ENCODE measurements at regions not wholly inside any gene's neighbourhood (a gene's known extent, or its start where the extent isn't known, plus 50 kb on each side); places are given as distances from the start of the nearest gene placed in this dataset.

GRCh38 chr4:136283977-136284376, 1248.3 kb downstream of the PCDH18 start:
- no peak for DNase-seq (ENCODE audit: low read depth)

- no peak for DNase-seq (ENCODE audit: low read depth)
These were observed 1250.4 kb downstream of the PCDH18 start for GRCh38 chr4:136281889-136282288.

GRCh38 chr4:136281307-136281706, 1251.0 kb downstream of the PCDH18 start:
- no peak for DNase-seq (ENCODE audit: low read depth)

GRCh38 chr4:136277741-136278140, 1254.6 kb downstream of the PCDH18 start:
- no peak for DNase-seq (ENCODE audit: low read depth)

GRCh38 chr4:136246876-136247275, 1285.4 kb downstream of the PCDH18 start:
- DNase-seq (ENCODE audit: low read depth) = no peak

- no peak for DNase-seq (ENCODE audit: low read depth)
These were observed 1290.9 kb downstream of the PCDH18 start for GRCh38 chr4:136241221-136241986.

- DNase-seq (ENCODE audit: low read depth) = no peak
These were observed 1305.0 kb downstream of the PCDH18 start for GRCh38 chr4:136227315-136227714.

GRCh38 chr4:136219592-136220125, 1312.6 kb downstream of the PCDH18 start:
- DNase-seq (ENCODE audit: low read depth) = no peak

GRCh38 chr4:136203199-136203598, 1329.1 kb downstream of the PCDH18 start:
- DNase-seq (ENCODE audit: low read depth) = no peak

- no peak for DNase-seq (ENCODE audit: low read depth)
These were observed 1333.9 kb downstream of the PCDH18 start for GRCh38 chr4:136198358-136198757.

GRCh38 chr4:136194962-136195361, 1337.3 kb downstream of the PCDH18 start:
- DNase-seq (ENCODE audit: low read depth) = no peak

- no peak for DNase-seq (ENCODE audit: low read depth)
These were observed 1345.6 kb downstream of the PCDH18 start for GRCh38 chr4:136186650-136187049.

- no peak for DNase-seq (ENCODE audit: low read depth)
These were observed 1348.8 kb downstream of the PCDH18 start for GRCh38 chr4:136183513-136183912.

- DNase-seq (ENCODE audit: low read depth) = no peak
These were observed 1375.3 kb downstream of the PCDH18 start for GRCh38 chr4:136156947-136157346.

- no peak for DNase-seq (ENCODE audit: low read depth)
These were observed 1382.2 kb downstream of the PCDH18 start for GRCh38 chr4:136150046-136150445.

GRCh38 chr4:136136601-136137000, 1395.7 kb downstream of the PCDH18 start:
- DNase-seq (ENCODE audit: low read depth) = no peak

GRCh38 chr4:136124251-136124745, 1408.0 kb downstream of the PCDH18 start:
- DNase-seq (ENCODE audit: low read depth) = no peak

- DNase-seq (ENCODE audit: low read depth) = no peak
These were observed 1410.9 kb downstream of the PCDH18 start for GRCh38 chr4:136121426-136121825.

GRCh38 chr4:136113921-136114320, 1418.4 kb downstream of the PCDH18 start:
- no peak for DNase-seq (ENCODE audit: low read depth)

- no peak for DNase-seq (ENCODE audit: low read depth)
These were observed 1420.2 kb downstream of the PCDH18 start for GRCh38 chr4:136112116-136112515.

GRCh38 chr4:136106753-136107152, 1425.5 kb downstream of the PCDH18 start:
- DNase-seq (ENCODE audit: low read depth) = no peak

- no peak for DNase-seq (ENCODE audit: low read depth)
These were observed 1428.7 kb downstream of the PCDH18 start for GRCh38 chr4:136103616-136104015.

- DNase-seq (ENCODE audit: low read depth) = no peak
These were observed 1434.6 kb downstream of the PCDH18 start for GRCh38 chr4:136097676-136098075.

All from GM04503 (cell line).